Thyroid gland (tissue), 4 donors: ENCODE measurements at regions not wholly inside any gene's neighbourhood (a gene's known extent, or its start where the extent isn't known, plus 50 kb on each side); places are given as distances from the start of the nearest gene placed in this dataset.

Experiments used
- DNase-seq, 2 donors: peaks; one replicate each; pipeline ENCODE4 v3.0.0-alpha.2; 2019
- H3K27ac ChIP-seq, 3 donors: fragments of 200-600 bp; sonication (generic); 1 replicate in 2 of 3; 2 replicates in 1 of 3; pipeline ENCODE4 v1.5.1; 2016 to 2019; ENCODE audit warnings: mild to moderate bottlenecking in 1 of 3, moderate library complexity in 1 of 3
- H3K27me3 ChIP-seq: fragments of 200-600 bp; sonication (generic); one replicate; pipeline ENCODE4 v1.5.1; 2019
- H3K36me3 ChIP-seq, 2 donors: fragments of 200-600 bp; sonication (generic); one replicate each; pipeline ENCODE4 v1.5.1; 2016 to 2019
- H3K4me1 ChIP-seq, 2 donors: fragments of 200-600 bp; sonication (generic); one replicate each; pipeline ENCODE4 v1.5.1; 2017 to 2019
- H3K4me3 ChIP-seq, 3 donors: fragments of 200-600 bp; sonication (generic); replicated peaks in 1 of 3; 1 replicate in 2 of 3; 2 replicates in 1 of 3; pipeline ENCODE4 v1.5.1; 2016; ENCODE audit warnings: mild to moderate bottlenecking in 1 of 3
- H3K9me3 ChIP-seq: fragments of 200-600 bp; sonication (generic); one replicate; pipeline ENCODE4 v1.5.1; 2017
- POLR2A ChIP-seq, 2 donors: fragments of 450-650 bp; IDR thresholded peaks; one replicate each; pipeline ENCODE4 v1.6.1; 2017; ENCODE audit warnings: antibody characterized with exemption in 2 of 2, mild to moderate bottlenecking in 2 of 2, moderate library complexity in 1 of 2
- WGBS, 2 donors: methylation state at CpG; one replicate each; pipeline ENCODE4 v1.1.5; 2017; 5-methylcytosine and 5-hydroxymethylcytosine counted together
- intact Hi-C: fragments of 100-400 bp; cut with DNase I; formaldehyde crosslinking; loops from one replicate; pipeline ENCODE4 v1.15.1; 2023
- TF ChIP-seq, protein P1 (sequence below), 6 experiments: fragments of 200-600 bp in 3 of 6; fragments of 450-650 bp in 3 of 6; sonication (generic) in 3 of 6; IDR thresholded peaks; one replicate each; pipeline ENCODE4 v1.5.1; 2016 to 2019; ENCODE audit warnings: antibody characterized with exemption in 6 of 6, mild to moderate bottlenecking in 2 of 6, inconsistent platforms in 1 of 6, moderate library complexity in 1 of 6

- no peaks in the 10 kb centered on the region for H3K4me1 ChIP-seq
- no peak for DNase-seq
- WGBS, 2 donors, result 53 to 54% methylated on average over 17 of the region's 17 CpGs
- H3K9me3 ChIP-seq, result no peaks in the 10 kb centered on the region
- no peak for TF ChIP-seq POLR2A (IDR thresholded peaks at IDR 0.05)
- no peaks in the 10 kb centered on the region for H3K27me3 ChIP-seq
- no peak overlapping the region for H3K4me3 ChIP-seq
- intact Hi-C loops, result no loop called here
- H3K27ac ChIP-seq, result no peak overlapping the region
- H3K36me3 ChIP-seq, result no peaks in the 10 kb centered on the region
These were observed 243.2 kb downstream of the SNX10 start for GRCh38 chr7:26534649-26535482.

- TF ChIP-seq, protein P1, sequence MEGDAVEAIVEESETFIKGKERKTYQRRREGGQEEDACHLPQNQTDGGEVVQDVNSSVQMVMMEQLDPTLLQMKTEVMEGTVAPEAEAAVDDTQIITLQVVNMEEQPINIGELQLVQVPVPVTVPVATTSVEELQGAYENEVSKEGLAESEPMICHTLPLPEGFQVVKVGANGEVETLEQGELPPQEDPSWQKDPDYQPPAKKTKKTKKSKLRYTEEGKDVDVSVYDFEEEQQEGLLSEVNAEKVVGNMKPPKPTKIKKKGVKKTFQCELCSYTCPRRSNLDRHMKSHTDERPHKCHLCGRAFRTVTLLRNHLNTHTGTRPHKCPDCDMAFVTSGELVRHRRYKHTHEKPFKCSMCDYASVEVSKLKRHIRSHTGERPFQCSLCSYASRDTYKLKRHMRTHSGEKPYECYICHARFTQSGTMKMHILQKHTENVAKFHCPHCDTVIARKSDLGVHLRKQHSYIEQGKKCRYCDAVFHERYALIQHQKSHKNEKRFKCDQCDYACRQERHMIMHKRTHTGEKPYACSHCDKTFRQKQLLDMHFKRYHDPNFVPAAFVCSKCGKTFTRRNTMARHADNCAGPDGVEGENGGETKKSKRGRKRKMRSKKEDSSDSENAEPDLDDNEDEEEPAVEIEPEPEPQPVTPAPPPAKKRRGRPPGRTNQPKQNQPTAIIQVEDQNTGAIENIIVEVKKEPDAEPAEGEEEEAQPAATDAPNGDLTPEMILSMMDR (IDR thresholded peaks at IDR 0.05), result no peak
- TF ChIP-seq POLR2A (IDR thresholded peaks at IDR 0.05), result no peak
- intact Hi-C loops, result no loop called here
- Histone ChIP-seq H3K4me3 (no peak overlapping the region), H3K4me1 (no peaks in the 10 kb centered on the region), H3K27ac (no peak overlapping the region), H3K27me3 (no peaks in the 10 kb centered on the region), H3K9me3 (no peaks in the 10 kb centered on the region), H3K36me3 (no peaks in the 10 kb centered on the region)
- DNase-seq, result no peak
- 63 to 75% methylated on average over 3 of the region's 3 CpGs for WGBS, 2 donors
These were observed 243.9 kb downstream of the SNX10 start for GRCh38 chr7:26535483-26536007.

DNA sequence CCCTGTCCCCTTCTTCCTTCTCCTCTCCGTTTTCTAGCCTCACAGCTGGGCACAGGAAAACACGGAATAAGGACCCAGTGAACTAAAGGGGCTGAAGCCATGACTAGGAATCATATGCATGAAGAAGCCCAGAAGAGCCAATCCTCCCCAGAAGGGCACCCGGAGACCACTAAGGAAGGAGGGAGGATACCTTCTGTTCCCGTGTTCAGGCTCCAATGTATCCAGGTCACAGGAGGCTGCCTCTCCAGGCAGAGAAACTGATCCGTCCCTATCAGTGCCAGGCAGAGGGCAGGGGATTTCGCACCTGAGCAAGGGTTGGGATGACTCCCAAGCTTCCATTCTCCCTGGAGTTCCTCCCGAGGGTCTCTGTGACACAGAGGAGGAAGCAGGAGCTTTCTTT, 246.6 kb downstream of the SNX10 start:
- H3K27me3 ChIP-seq, result no peaks in the 10 kb centered on the region
- no peaks in the 10 kb centered on the region for H3K9me3 ChIP-seq
- no peaks in the 10 kb centered on the region for H3K36me3 ChIP-seq
- no peak for DNase-seq
- TF ChIP-seq POLR2A (IDR thresholded peaks at IDR 0.05), result no peak
- TF ChIP-seq, protein P1 (IDR thresholded peaks at IDR 0.05), result no peak
- H3K27ac ChIP-seq, result no peak overlapping the region
- intact Hi-C loops, result no loop called here
- H3K4me1 ChIP-seq, result no peaks in the 10 kb centered on the region
- WGBS, 2 donors, result 54 to 63% methylated on average over 7 of the region's 7 CpGs
- H3K4me3 ChIP-seq, result no peak overlapping the region

- TF ChIP-seq, protein P1 (IDR thresholded peaks at IDR 0.05), result no peak
- TF ChIP-seq POLR2A (IDR thresholded peaks at IDR 0.05), result no peak
- Histone ChIP-seq H3K36me3 (no peaks in the 10 kb centered on the region), H3K27ac (no peak overlapping the region), H3K9me3 (no peaks in the 10 kb centered on the region), H3K27me3 (no peaks in the 10 kb centered on the region), H3K4me3 (no peak overlapping the region), H3K4me1 (no peaks in the 10 kb centered on the region)
- no peak for DNase-seq
- intact Hi-C loops, result no loop called here
- 65 to 85% methylated on average over 3 of the region's 3 CpGs for WGBS, 2 donors
These were observed 247.0 kb downstream of the SNX10 start for GRCh38 chr7:26538689-26539088.

- intact Hi-C loops, result no loop called here
- 85 to 86% methylated on average over 10 of the region's 10 CpGs for WGBS, 2 donors
- Histone ChIP-seq H3K9me3 (no peaks in the 10 kb centered on the region), H3K4me1 (no peaks in the 10 kb centered on the region), H3K27me3 (no peaks in the 10 kb centered on the region), H3K36me3 (no peaks in the 10 kb centered on the region), H3K4me3 (no peak overlapping the region), H3K27ac (no peak overlapping the region)
- DNase-seq, result no peak
- no peak for TF ChIP-seq POLR2A (IDR thresholded peaks at IDR 0.05)
- TF ChIP-seq, protein P1 (IDR thresholded peaks at IDR 0.05), result no peak
These were observed 251.7 kb downstream of the SNX10 start for GRCh38 chr7:26543340-26543739.
